ENCODE measurements at regions not wholly inside any gene's neighbourhood (a gene's known extent, or its start where the extent isn't known, plus 50 kb on each side); places are given as distances from the start of the nearest gene placed in this dataset.

DNA sequence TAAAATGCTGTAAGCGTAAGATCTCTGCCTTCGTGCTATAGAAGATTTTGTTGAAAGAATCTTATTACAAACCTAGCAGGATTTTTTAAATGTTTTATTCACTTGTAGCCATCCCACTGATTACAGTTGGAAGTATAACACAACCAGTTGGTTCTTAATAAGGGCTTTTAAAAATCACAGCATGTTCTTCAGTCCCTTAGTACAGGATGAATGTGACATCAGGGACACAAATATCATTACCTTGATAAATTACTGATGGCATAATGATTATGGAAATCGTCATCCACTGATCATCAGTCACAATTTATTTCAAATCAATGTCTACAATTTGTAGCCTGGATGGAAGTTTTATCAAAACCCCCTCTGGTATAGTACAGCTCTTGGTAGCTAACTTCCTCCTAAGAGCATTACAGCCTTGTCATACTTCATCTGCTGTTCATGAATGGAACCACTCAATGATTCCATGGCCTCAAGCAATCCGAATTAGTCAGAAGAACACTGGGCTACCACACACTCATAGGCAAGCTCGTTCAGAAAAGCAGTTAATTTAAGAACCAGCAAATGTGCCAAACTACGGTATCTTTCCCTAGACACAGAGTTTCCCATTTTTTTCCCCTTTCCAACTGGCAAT lies 389.2 kb upstream of the TENM3 start:
- TF ChIP-seq POLR2AphosphoS5 (IDR thresholded peaks at IDR 0.05) (no peak), EP300 (IDR thresholded peaks at IDR 0.05) (no peak), POLR2A (IDR thresholded peaks at IDR 0.05; ENCODE audit: low read depth) (no peak)

Data from esophagus muscularis mucosa (tissue), 3 donors.